RWPE2 (cell line): ENCODE measurements at regions not wholly inside any gene's neighbourhood (a gene's known extent, or its start where the extent isn't known, plus 50 kb on each side); places are given as distances from the start of the nearest gene placed in this dataset.

Source experiments
- ATAC-seq: fragments of 200-7000 bp; cut with Tn5 transposase; 3 replicates; pipeline ENCODE4 v1.9.1; 2021; ENCODE audit warnings: low read depth
- DNase-seq: peaks from one replicate; pipeline ENCODE4 v3.0.0-alpha.2; 2020; ENCODE audit warnings: low spot score
- H3K27ac ChIP-seq: fragments of 450-650 bp; 2 replicates; pipeline ENCODE4 v1.5.1; 2017; ENCODE audit warnings: mild to moderate bottlenecking; ENCODE audit not compliant: poor library complexity, severe bottlenecking
- H3K27me3 ChIP-seq: fragments of 250-450 bp; sonication (Bioruptor Pico); 2 replicates; pipeline ENCODE4 v1.5.1; 2021; ENCODE audit warnings: mild to moderate bottlenecking, moderate library complexity; ENCODE audit not compliant: insufficient read depth, poor library complexity, severe bottlenecking
- H3K36me3 ChIP-seq: fragments of 250-450 bp; sonication (Bioruptor Pico); 2 replicates; pipeline ENCODE4 v1.5.1; 2020; ENCODE audit warnings: low read depth, mild to moderate bottlenecking, moderate library complexity
- H3K4me1 ChIP-seq: fragments of 250-450 bp; sonication (Bioruptor Pico); 2 replicates; pipeline ENCODE4 v1.5.1; 2021; ENCODE audit warnings: mild to moderate bottlenecking, moderate library complexity; ENCODE audit not compliant: insufficient read depth, poor library complexity, severe bottlenecking
- H3K4me3 ChIP-seq: fragments of 250-450 bp; sonication (Bioruptor Pico); 2 replicates; pipeline ENCODE4 v1.5.1; 2021; ENCODE audit warnings: mild to moderate bottlenecking, moderate library complexity; ENCODE audit not compliant: severe bottlenecking
- H3K9me3 ChIP-seq: fragments of 250-450 bp; sonication (Bioruptor Pico); 2 replicates; pipeline ENCODE4 v1.5.1; 2021; ENCODE audit warnings: mild to moderate bottlenecking, moderate library complexity; ENCODE audit not compliant: severe bottlenecking
- TF ChIP-seq, protein P1 (sequence below): fragments of 450-650 bp; IDR thresholded peaks from one replicate; pipeline ENCODE4 v1.5.1; 2017; ENCODE audit warnings: mild to moderate bottlenecking, moderate library complexity; ENCODE audit not compliant: poor library complexity, severe bottlenecking

DNA sequence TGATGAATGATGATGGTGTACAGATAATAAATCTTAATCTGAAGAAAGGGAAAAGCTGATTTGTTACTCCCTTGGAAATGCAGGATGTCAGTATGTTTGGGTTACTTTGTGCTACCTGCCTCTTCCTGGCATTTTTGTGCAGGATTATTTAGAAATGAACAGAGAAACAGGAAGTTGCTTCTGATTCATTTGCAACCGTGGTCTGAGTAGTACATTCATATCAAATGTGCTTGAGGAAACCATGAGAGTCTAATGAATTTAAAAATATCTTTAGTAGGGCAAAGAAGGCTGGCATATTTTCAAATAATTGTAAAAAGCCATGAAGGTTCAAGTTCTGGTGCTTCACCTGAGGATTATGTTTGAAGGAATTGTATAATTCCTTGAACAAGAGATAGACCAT, 391.6 kb downstream of the TMEM161B start:
- H3K9me3 ChIP-seq, result no peaks in the 10 kb centered on the region
- H3K4me1 ChIP-seq, result no peaks in the 10 kb centered on the region
- H3K27me3 ChIP-seq, result no peaks in the 10 kb centered on the region
- H3K4me3 ChIP-seq, result no peak overlapping the region
- DNase-seq (no peak), ATAC-seq (no peak)
- H3K36me3 ChIP-seq, result no peaks in the 10 kb centered on the region
- TF ChIP-seq, protein P1, sequence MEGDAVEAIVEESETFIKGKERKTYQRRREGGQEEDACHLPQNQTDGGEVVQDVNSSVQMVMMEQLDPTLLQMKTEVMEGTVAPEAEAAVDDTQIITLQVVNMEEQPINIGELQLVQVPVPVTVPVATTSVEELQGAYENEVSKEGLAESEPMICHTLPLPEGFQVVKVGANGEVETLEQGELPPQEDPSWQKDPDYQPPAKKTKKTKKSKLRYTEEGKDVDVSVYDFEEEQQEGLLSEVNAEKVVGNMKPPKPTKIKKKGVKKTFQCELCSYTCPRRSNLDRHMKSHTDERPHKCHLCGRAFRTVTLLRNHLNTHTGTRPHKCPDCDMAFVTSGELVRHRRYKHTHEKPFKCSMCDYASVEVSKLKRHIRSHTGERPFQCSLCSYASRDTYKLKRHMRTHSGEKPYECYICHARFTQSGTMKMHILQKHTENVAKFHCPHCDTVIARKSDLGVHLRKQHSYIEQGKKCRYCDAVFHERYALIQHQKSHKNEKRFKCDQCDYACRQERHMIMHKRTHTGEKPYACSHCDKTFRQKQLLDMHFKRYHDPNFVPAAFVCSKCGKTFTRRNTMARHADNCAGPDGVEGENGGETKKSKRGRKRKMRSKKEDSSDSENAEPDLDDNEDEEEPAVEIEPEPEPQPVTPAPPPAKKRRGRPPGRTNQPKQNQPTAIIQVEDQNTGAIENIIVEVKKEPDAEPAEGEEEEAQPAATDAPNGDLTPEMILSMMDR, result no peak
- H3K27ac ChIP-seq, result no peak overlapping the region

DNA sequence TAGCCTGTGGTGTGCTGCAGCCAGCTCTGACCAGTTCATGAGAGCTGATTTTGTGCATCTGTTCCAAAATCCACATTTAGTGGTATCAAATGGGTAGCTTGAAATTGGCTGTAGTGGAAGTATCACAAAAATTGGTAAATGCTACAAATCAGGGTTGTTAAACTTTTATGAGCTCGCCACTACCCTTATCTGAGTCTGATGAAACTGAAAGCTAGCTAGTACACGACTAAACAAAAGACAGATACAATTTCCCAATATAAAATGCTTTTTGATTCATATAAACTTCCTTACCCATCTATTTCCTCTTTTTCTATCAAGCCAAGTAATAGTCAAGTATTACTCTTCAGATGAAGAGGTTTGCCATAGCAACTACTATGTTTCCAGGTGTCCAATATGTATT, 392.0 kb downstream of the TMEM161B start:
- H3K4me3 ChIP-seq, result no peak overlapping the region
- ATAC-seq, result no peak
- H3K36me3 ChIP-seq, result no peaks in the 10 kb centered on the region
- TF ChIP-seq, protein P1, result no peak
- DNase-seq, result no peak
- H3K9me3 ChIP-seq, result no peaks in the 10 kb centered on the region
- no peaks in the 10 kb centered on the region for H3K27me3 ChIP-seq
- H3K4me1 ChIP-seq, result no peaks in the 10 kb centered on the region
- H3K27ac ChIP-seq, result no peak overlapping the region

DNA sequence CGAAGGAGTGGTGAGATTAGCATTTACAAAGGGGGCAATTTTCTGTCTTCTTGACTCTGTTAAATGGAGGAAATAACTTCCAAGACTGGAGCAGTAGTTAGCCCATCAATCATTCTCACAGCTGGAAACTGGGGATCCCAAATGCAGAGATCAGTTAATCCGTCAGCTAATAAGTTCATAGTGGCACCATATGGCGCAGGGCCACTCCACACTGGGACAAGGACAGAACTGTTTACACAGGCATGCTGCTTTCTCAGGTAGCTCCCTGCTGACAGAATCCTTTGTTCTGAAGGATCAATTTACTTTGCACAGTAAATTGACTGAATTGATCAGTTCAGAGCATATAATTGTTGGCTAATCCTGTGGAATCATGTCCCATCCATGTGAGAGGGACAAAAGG, 395.7 kb downstream of the TMEM161B start:
- no peak for DNase-seq

DNA sequence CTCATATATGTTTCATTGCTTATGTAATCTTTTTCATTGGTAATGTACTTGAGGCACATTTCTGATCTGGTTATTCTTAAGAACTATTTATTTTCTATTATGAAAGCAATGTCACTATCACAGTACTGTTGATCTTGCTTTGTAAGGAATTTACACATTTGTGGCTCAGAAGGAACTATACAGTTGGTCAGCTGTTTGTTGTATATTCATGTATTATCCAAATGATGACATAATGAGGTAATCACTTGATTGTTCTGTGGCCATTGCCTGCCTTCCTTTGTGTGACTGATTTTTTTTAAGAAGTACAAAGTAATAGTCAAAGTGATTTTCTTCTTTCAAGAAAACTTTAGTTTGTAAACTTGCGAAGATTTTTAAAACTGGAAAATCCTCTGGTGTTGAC, 399.9 kb downstream of the TMEM161B start:
- H3K9me3 ChIP-seq, result no peaks in the 10 kb centered on the region
- ATAC-seq (no peak), DNase-seq (no peak)
- no peak overlapping the region for H3K4me3 ChIP-seq
- H3K27me3 ChIP-seq, result peaks cover 24% of the 10 kb centered on the region
- H3K4me1 ChIP-seq, result no peaks in the 10 kb centered on the region
- no peaks in the 10 kb centered on the region for H3K36me3 ChIP-seq
- H3K27ac ChIP-seq, result no peak overlapping the region
- TF ChIP-seq, protein P1, result no peak

More for the DNA sequence above, 395.7 kb downstream of the TMEM161B start:
- TF ChIP-seq, protein P1, result no peak
- Histone ChIP-seq H3K27me3 (peaks cover 19% of the 10 kb centered on the region), H3K36me3 (no peaks in the 10 kb centered on the region), H3K4me3 (no peak overlapping the region), H3K4me1 (no peaks in the 10 kb centered on the region), H3K9me3 (no peaks in the 10 kb centered on the region), H3K27ac (no peak overlapping the region)
- no peak for ATAC-seq

DNA sequence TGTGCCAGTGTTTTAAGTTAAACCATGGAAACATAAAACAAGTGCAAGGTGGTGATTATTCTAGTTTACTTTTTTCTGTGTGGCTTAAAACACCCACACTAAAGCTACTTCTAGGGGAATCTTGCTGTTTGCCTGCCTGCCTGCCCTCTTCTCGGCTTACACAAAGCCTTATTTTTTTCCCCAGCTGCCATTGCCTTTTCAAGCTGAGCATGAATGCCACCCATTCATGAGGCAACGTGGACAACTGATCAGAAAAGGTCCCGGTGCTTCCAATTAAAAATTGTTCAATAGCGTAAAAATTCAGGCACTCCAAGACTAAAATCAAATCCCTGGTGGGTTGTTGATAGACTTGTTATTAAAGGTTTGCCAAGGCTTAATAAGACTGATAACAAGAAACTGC, 401.4 kb downstream of the TMEM161B start:
- Histone ChIP-seq H3K9me3 (no peaks in the 10 kb centered on the region), H3K4me1 (no peaks in the 10 kb centered on the region), H3K36me3 (no peaks in the 10 kb centered on the region), H3K27ac (no peak overlapping the region), H3K27me3 (peaks cover 24% of the 10 kb centered on the region), H3K4me3 (no peak overlapping the region)
- no peak for DNase-seq
- TF ChIP-seq, protein P1, result no peak
- no peak for ATAC-seq
